IMR-90 (cell line): ENCODE measurements at regions not wholly inside any gene's neighbourhood (a gene's known extent, or its start where the extent isn't known, plus 50 kb on each side); places are given as distances from the start of the nearest gene placed in this dataset.

Experiments
- ATAC-seq: fragments of 200-7000 bp; cut with Tn5 transposase; 2 replicates; pipeline ENCODE4 v1.9.1; 2020; ENCODE audit warnings: low read depth, mild to moderate bottlenecking, moderate library complexity
- BruUV-seq: library from RNA; stranded (reverse); fragments of 400-500 nt; replicated peaks from 2 replicates; lab custom pipeline; 2021; lab: Mats Ljungman, UMichigan
- CTCF ChIA-PET: fragments of 300-600 bp; formaldehyde crosslinking; extraction: SDS; loops from one replicate; lab custom pipeline; 2021; ENCODE audit warnings: antibody characterized with exemption; lab: Yijun Ruan, JAX
- POLR2A ChIA-PET: fragments of 300-600 bp; sonication (Branson Sonifier 250); formaldehyde crosslinking; loops from one replicate; lab custom pipeline; 2022; ENCODE audit warnings: antibody characterized with exemption; ENCODE audit not compliant: unreplicated experiment; lab: Charles Lee
- DNase-seq: peaks from one replicate; pipeline ENCODE4 v3.0.0; 2013
- H2AFZ ChIP-seq: replicated peaks from 2 replicates; pipeline ENCODE3; 2013; ENCODE audit warnings: low read length, mild to moderate bottlenecking; ENCODE audit not compliant: poor library complexity
- H2AK5ac ChIP-seq: 2 replicates; pipeline ENCODE4 v1.6.1; 2013; ENCODE audit warnings: low read depth, low read length, inconsistent platforms
- H2AK9ac ChIP-seq: replicated peaks from 2 replicates; pipeline ENCODE3; 2013; ENCODE audit warnings: mild to moderate bottlenecking, low read depth, low read length, moderate library complexity; ENCODE audit not compliant: poor library complexity
- H2BK120ac ChIP-seq: 2 replicates; pipeline ENCODE4 v1.6.1; 2013; ENCODE audit warnings: low read depth, low read length, inconsistent platforms
- H2BK15ac ChIP-seq: 3 replicates; pipeline ENCODE4 v1.6.1; 2013; ENCODE audit warnings: low read depth, low read length, inconsistent platforms
- H2BK20ac ChIP-seq: 2 replicates; pipeline ENCODE4 v1.6.1; 2013; ENCODE audit warnings: low read depth, mild to moderate bottlenecking, inconsistent platforms, low read length, moderate library complexity
- H2BK5ac ChIP-seq: 2 replicates; pipeline ENCODE4 v1.6.1; 2013; ENCODE audit warnings: mild to moderate bottlenecking, low read depth, low read length, inconsistent platforms; ENCODE audit not compliant: poor library complexity, severe bottlenecking
- H3K14ac ChIP-seq: replicated peaks from 2 replicates; pipeline ENCODE4 v1.6.1; 2013; ENCODE audit warnings: low read depth, low read length, inconsistent platforms
- H3K18ac ChIP-seq: 2 replicates; pipeline ENCODE4 v1.6.1; 2013; ENCODE audit warnings: low read depth, low read length, control low read depth
- H3K23ac ChIP-seq: 2 replicates; pipeline ENCODE4 v1.6.1; 2013; ENCODE audit warnings: low read depth, low read length, inconsistent platforms
- H3K27ac ChIP-seq: 2 replicates; pipeline ENCODE4 v1.5.1; 2013; ENCODE audit warnings: mild to moderate bottlenecking, control low read depth, low read length; ENCODE audit not compliant: insufficient read depth
- H3K27me3 ChIP-seq: 2 replicates; pipeline ENCODE4 v1.6.1; 2013; ENCODE audit warnings: low read length; ENCODE audit not compliant: control insufficient read depth, insufficient read depth
- H3K36me3 ChIP-seq: 2 replicates; pipeline ENCODE4 v1.6.1; 2013; ENCODE audit warnings: low read length, mixed read lengths; ENCODE audit not compliant: control insufficient read depth, insufficient read depth
- H3K4ac ChIP-seq: 2 replicates; pipeline ENCODE4 v1.6.1; 2013; ENCODE audit warnings: low read depth, low read length, inconsistent platforms
- H3K4me1 ChIP-seq: 2 replicates; pipeline ENCODE4 v1.6.1; 2013; ENCODE audit warnings: low read length, mixed read lengths; ENCODE audit not compliant: control insufficient read depth, insufficient read depth
- H3K4me2 ChIP-seq: 2 replicates; pipeline ENCODE4 v1.6.1; 2013; ENCODE audit warnings: low read depth, mild to moderate bottlenecking, control low read depth, low read length, moderate library complexity
- H3K4me3 ChIP-seq: 2 replicates; pipeline ENCODE4 v1.5.1; 2013; ENCODE audit warnings: low read depth, mild to moderate bottlenecking, control low read depth, low read length, moderate library complexity; ENCODE audit not compliant: insufficient read depth
- H3K56ac ChIP-seq: 2 replicates; pipeline ENCODE4 v1.6.1; 2013; ENCODE audit warnings: low read length, inconsistent platforms; ENCODE audit not compliant: insufficient read depth; ENCODE audit errors: extremely low read depth
- H3K79me1 ChIP-seq, 2 experiments: 2 replicates each; pipeline ENCODE4 v1.6.1; 2013; ENCODE audit warnings: low read length in 2 of 2, inconsistent platforms in 1 of 2, low read depth in 1 of 2
- H3K9ac ChIP-seq: 2 replicates; pipeline ENCODE4 v1.6.1; 2013; ENCODE audit warnings: low read depth, low read length, control low read depth
- H3K9me1 ChIP-seq: 2 replicates; pipeline ENCODE4 v1.6.1; 2013; ENCODE audit warnings: low read length, inconsistent platforms; ENCODE audit not compliant: insufficient read depth
- H3K9me3 ChIP-seq: 2 replicates; pipeline ENCODE4 v1.6.1; 2013; ENCODE audit warnings: low read length; ENCODE audit not compliant: control insufficient read depth, insufficient read depth
- H4K20me1 ChIP-seq: 2 replicates; pipeline ENCODE4 v1.6.1; 2013; ENCODE audit warnings: low read length, inconsistent platforms; ENCODE audit not compliant: insufficient read depth
- H4K5ac ChIP-seq: 2 replicates; pipeline ENCODE4 v1.6.1; 2013; ENCODE audit warnings: mild to moderate bottlenecking, low read depth, low read length, control low read depth
- H4K8ac ChIP-seq, 2 experiments: 2 replicates each; pipeline ENCODE4 v1.6.1; 2013; ENCODE audit warnings: low read depth in 2 of 2, low read length in 2 of 2, control low read depth in 1 of 2, inconsistent platforms in 1 of 2
- H4K91ac ChIP-seq: 2 replicates; pipeline ENCODE4 v1.6.1; 2013; ENCODE audit warnings: low read depth, low read length, inconsistent platforms; ENCODE audit not compliant: insufficient read depth
- FOS ChIP-seq: fragments of 150-350 bp; IDR thresholded peaks from 2 replicates; pipeline ENCODE4 v1.6.1; 2016; ENCODE audit warnings: low read depth, low read length
- MAFK ChIP-seq: IDR thresholded peaks from 2 replicates; pipeline ENCODE4 v1.6.1; 2012; ENCODE audit warnings: low read depth, low read length, improper control_type of control experiment
- NFE2L2 ChIP-seq: fragments of 150-350 bp; IDR thresholded peaks from 2 replicates; pipeline ENCODE4 v1.6.1; 2016; ENCODE audit warnings: low read depth, mild to moderate bottlenecking, low read length
- SMC3 ChIP-seq: fragments of 150-350 bp; IDR thresholded peaks from 2 replicates; pipeline ENCODE4 v1.6.1; 2016; ENCODE audit warnings: low read depth, mild to moderate bottlenecking, antibody characterized with exemption, low read length, moderate library complexity
- WGBS, 2 experiments: methylation state at CpG; one replicate each; pipeline versions ENCODE4 v1.1.5 to v1.1.7; 2013; ENCODE audit warnings: missing lambda C conversion rate in 2 of 2; ENCODE audit not compliant: insufficient read length in 1 of 2; ENCODE audit errors: extremely low coverage in 2 of 2; 5-methylcytosine and 5-hydroxymethylcytosine counted together
- dilution Hi-C: fragments of 300-500 bp; cut with HindIII; formaldehyde crosslinking; loops from one replicate; pipeline ENCODE4 v1.14.3; 2018; ENCODE audit warnings: low sequenced_read_pairs; ENCODE audit not compliant: unreplicated experiment
- in situ Hi-C: fragments of 300-500 bp; cut with MboI; formaldehyde crosslinking; loops from 3 replicates; pipeline ENCODE4 v1.14.3; 2019; ENCODE audit warnings: low sequenced_read_pairs, inconsistent platforms, mixed read lengths
- intact Hi-C: fragments of 100-400 bp; cut with micrococcal nuclease; formaldehyde crosslinking; loops from 2 replicates; pipeline ENCODE4 v1.10.0; 2022

DNA sequence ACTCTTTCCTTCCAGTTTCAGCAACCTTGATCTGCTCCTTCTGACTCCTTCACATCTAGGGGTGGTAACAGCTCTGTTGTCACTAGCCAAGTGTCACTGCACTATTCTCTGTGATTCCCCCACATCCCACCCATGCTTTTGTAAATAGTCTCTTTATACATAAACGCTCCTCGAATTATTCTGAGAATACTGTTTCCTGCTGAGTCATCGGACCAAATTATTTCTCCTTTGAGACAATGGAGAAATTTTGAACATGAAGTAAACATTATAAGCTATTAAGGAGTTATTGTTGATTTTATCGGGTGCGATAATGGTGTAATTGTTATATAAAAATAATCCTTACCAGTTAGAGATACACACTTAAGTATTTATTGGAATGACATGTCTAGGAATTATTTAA is 245.1 kb upstream of the RPS6KA3 start:
- intact Hi-C loops, result no loop called here
- no peak overlapping the region for H4K5ac ChIP-seq
- no peak overlapping the region for H2AK5ac ChIP-seq
- no peak overlapping the region for H3K4me2 ChIP-seq
- H3K9me1 ChIP-seq, result no peaks in the 10 kb centered on the region
- ChIA-PET CTCF (no interaction called here), POLR2A (no interaction called here)
- no TSS peak for BruUV-seq
- H2AK9ac ChIP-seq, result no peak overlapping the region
- no peaks in the 10 kb centered on the region for H4K20me1 ChIP-seq
- no peaks in the 10 kb centered on the region for H3K79me1 ChIP-seq
- no peaks in the 10 kb centered on the region for H3K36me3 ChIP-seq
- H2AFZ ChIP-seq, result peak overlapping the region; percentile 58
- ATAC-seq, result no peak
- no peak overlapping the region for H2BK15ac ChIP-seq
- peaks cover 5% of the 10 kb centered on the region for H3K4me1 ChIP-seq
- no peak for TF ChIP-seq FOS
- TF ChIP-seq NFE2L2, result peak; percentile 81
- TF ChIP-seq SMC3, result no peak
- TF ChIP-seq MAFK, result 0 out of 2 replicates have a peak, but pooled peaks have one; percentile 22
- dilution Hi-C loops, result no loop called here
- H4K8ac ChIP-seq, result 0 out of 4 replicates have a peak overlapping the region, but pooled peaks of 1 of the 2 experiments have one; percentile 23
- H3K4me3 ChIP-seq, result no peak overlapping the region
- H3K27me3 ChIP-seq, result no peaks in the 10 kb centered on the region
- 100% methylated on average over 2 of the region's 5 CpGs; no CpG with 5 or more reads in 1 of the 2 experiments for WGBS, 2 experiments
- in situ Hi-C loops, result no loop called here
- no peak overlapping the region for H3K27ac ChIP-seq
- H3K4ac ChIP-seq, result peak overlapping the region; percentile 24; the same call in 1 of the 2 replicates
- peak overlapping the region; percentile 69; the same call in 1 of the 2 replicates for H3K18ac ChIP-seq
- no peak for DNase-seq
- H3K9ac ChIP-seq, result no peak overlapping the region
- no peak overlapping the region for H3K56ac ChIP-seq
- H3K14ac ChIP-seq, result 0 out of 2 replicates have a peak overlapping the region, but pooled peaks have one; percentile 39
- H2BK20ac ChIP-seq, result peak overlapping the region; percentile 43; the same call in 1 of the 2 replicates
- no peak overlapping the region for H4K91ac ChIP-seq
- H3K9me3 ChIP-seq, result no peaks in the 10 kb centered on the region
- no peak overlapping the region for H3K23ac ChIP-seq
- H2BK120ac ChIP-seq, result peak overlapping the region; percentile 13
- H2BK5ac ChIP-seq, result no peak overlapping the region
